ENCODE measurements at regions not wholly inside any gene's neighbourhood (a gene's known extent, or its start where the extent isn't known, plus 50 kb on each side); places are given as distances from the start of the nearest gene placed in this dataset.
A peak's percentile ranks its signal among the peaks of the same experiment; 100 is the strongest.

GRCh38 chr10:114881901-114882300 is 56.1 kb upstream of the TRUB1 start:
- H3K9me3 ChIP-seq (ENCODE audit: control insufficient read depth, low read depth, low read length): no peaks in the 10 kb centered on the region
- dilution Hi-C loops (cut with MboI; ENCODE audit: extremely low pct_ligation_motif_present, low sequenced_read_pairs): no loop called here
- H3K79me2 ChIP-seq (ENCODE audit: control insufficient read depth, insufficient read depth, low read length): no peaks in the 10 kb centered on the region
- peaks cover 13% of the 10 kb centered on the region for H3K4me1 ChIP-seq (ENCODE audit: control insufficient read depth, extremely low read depth, insufficient read depth, low read length)
- H3K36me3 ChIP-seq (ENCODE audit: control insufficient read depth in 2 of 2, extremely low read depth in 1 of 2, insufficient read depth in 2 of 2, low read length in 2 of 2): no peaks in the 10 kb centered on the region
- no peak for DNase-seq (ENCODE audit: low read depth, low spot score)
- TF ChIP-seq EZH2 (IDR thresholded peaks at IDR 0.05; ENCODE audit: low read length) (no peak), CTCF (optimal IDR thresholded peaks at IDR 0.05 in 1 of 3, IDR thresholded peaks at IDR 0.05 in 1 of 3, conservative IDR thresholded peaks at IDR 0.05 in 1 of 3; ENCODE audit: extremely low read depth in 1 of 3, insufficient read depth in 2 of 3, low read length in 3 of 3) (no peak)
- peak overlapping the region; percentile 46 for H2AFZ ChIP-seq (ENCODE audit: control insufficient read depth, low read length)
- no peak overlapping the region for H3K4me3 ChIP-seq (ENCODE audit: control insufficient read depth in 2 of 3, extremely low read depth in 1 of 3, insufficient read depth in 2 of 3, low read depth in 1 of 3, low read length in 3 of 3)
- H3K27me3 ChIP-seq (ENCODE audit: control insufficient read depth, extremely low read depth, insufficient read depth, low read length): no peaks in the 10 kb centered on the region
- no peak overlapping the region for H3K9ac ChIP-seq (ENCODE audit: control insufficient read depth, extremely low read depth, insufficient read depth, low read length)
- no peak overlapping the region for H3K27ac ChIP-seq (ENCODE audit: control insufficient read depth, insufficient read depth, low read length)
- H4K20me1 ChIP-seq (ENCODE audit: control insufficient read depth, extremely low read depth, insufficient read depth, low read length): no peaks in the 10 kb centered on the region
- H3K9me1 ChIP-seq (ENCODE audit: control insufficient read depth, extremely low read depth, insufficient read depth, low read length): no peaks in the 10 kb centered on the region
- no peak overlapping the region for H3K4me2 ChIP-seq (ENCODE audit: control insufficient read depth, extremely low read depth, insufficient read depth, low read depth, low read length)
- no peak for FAIRE-seq

- Histone ChIP-seq H3K79me2 (ENCODE audit: control insufficient read depth, insufficient read depth, low read length) (no peaks in the 10 kb centered on the region), H3K4me2 (ENCODE audit: control insufficient read depth, extremely low read depth, insufficient read depth, low read depth, low read length) (no peak overlapping the region), H3K9me1 (ENCODE audit: control insufficient read depth, extremely low read depth, insufficient read depth, low read length) (no peaks in the 10 kb centered on the region), H3K27me3 (ENCODE audit: control insufficient read depth, extremely low read depth, insufficient read depth, low read length) (no peaks in the 10 kb centered on the region), H3K4me1 (ENCODE audit: control insufficient read depth, extremely low read depth, insufficient read depth, low read length) (peaks cover 13% of the 10 kb centered on the region), H3K4me3 (ENCODE audit: control insufficient read depth in 2 of 3, extremely low read depth in 1 of 3, insufficient read depth in 2 of 3, low read depth in 1 of 3, low read length in 3 of 3) (no peak overlapping the region), H4K20me1 (ENCODE audit: control insufficient read depth, extremely low read depth, insufficient read depth, low read length) (no peaks in the 10 kb centered on the region), H3K9ac (ENCODE audit: control insufficient read depth, extremely low read depth, insufficient read depth, low read length) (no peak overlapping the region), H3K9me3 (ENCODE audit: control insufficient read depth, low read depth, low read length) (no peaks in the 10 kb centered on the region), H2AFZ (ENCODE audit: control insufficient read depth, low read length) (no peak overlapping the region), H3K36me3 (ENCODE audit: control insufficient read depth in 2 of 2, extremely low read depth in 1 of 2, insufficient read depth in 2 of 2, low read length in 2 of 2) (no peaks in the 10 kb centered on the region), H3K27ac (ENCODE audit: control insufficient read depth, insufficient read depth, low read length) (no peak overlapping the region)
- TF ChIP-seq EZH2 (IDR thresholded peaks at IDR 0.05; ENCODE audit: low read length) (no peak), CTCF (optimal IDR thresholded peaks at IDR 0.05 in 1 of 3, IDR thresholded peaks at IDR 0.05 in 1 of 3, conservative IDR thresholded peaks at IDR 0.05 in 1 of 3; ENCODE audit: extremely low read depth in 1 of 3, insufficient read depth in 2 of 3, low read length in 3 of 3) (no peak)
- dilution Hi-C loops (cut with MboI; ENCODE audit: extremely low pct_ligation_motif_present, low sequenced_read_pairs): no loop called here
- DNase-seq (ENCODE audit: low read depth, low spot score) (no peak), FAIRE-seq (no peak)
Observed at GRCh38 chr10:114885443-114885842, 52.6 kb upstream of the TRUB1 start.

All from keratinocyte (primary cell).